ENCODE measurements at regions not wholly inside any gene's neighbourhood (a gene's known extent, or its start where the extent isn't known, plus 50 kb on each side); places are given as distances from the start of the nearest gene placed in this dataset.

- TF ChIP-seq CTCF (IDR thresholded peaks at IDR 0.05; ENCODE audit: low read depth, low read length, poor library complexity, severe bottlenecking) (no peak), EZH2phosphoT487 (IDR thresholded peaks at IDR 0.05; ENCODE audit: borderline replicate concordance, low read length) (no peak)
Measured at GRCh38 chr22:49094151-49094550, 733.5 kb downstream of the BRD1 start.
